Activated naive CD4-positive, alpha-beta T cell (primary cell): ENCODE measurements at regions not wholly inside any gene's neighbourhood (a gene's known extent, or its start where the extent isn't known, plus 50 kb on each side); places are given as distances from the start of the nearest gene placed in this dataset.
"Not testable (repeated sequence)": the region's sequence is repeated elsewhere in the genome, so short reads cannot be mapped to it uniquely, and the experiment has no call there.

ENCODE experiments used
- DNase-seq, 4 experiments: peaks; one replicate each; lab custom pipeline; 2025; lab: John Stamatoyannopoulos, UW

DNA sequence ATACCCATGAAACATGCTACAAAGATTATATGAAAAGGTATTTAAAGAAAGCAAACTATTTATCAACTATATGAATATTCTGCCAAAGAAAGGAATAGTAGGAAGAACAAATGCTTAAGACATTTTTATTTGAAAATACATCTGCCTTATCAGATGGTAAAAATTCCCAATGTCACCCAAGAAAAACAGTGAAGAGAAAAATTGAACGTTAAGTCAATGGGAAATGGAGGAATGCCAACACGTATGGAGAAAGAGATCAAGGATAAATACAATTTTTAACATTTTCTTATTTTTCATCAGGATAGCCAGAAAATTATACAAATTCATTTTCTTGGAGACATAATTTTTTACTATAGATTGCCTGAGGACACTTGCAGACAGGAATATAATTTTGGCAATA lies 394.2 kb downstream of the ZEB2 start:
- DNase-seq: no peak

DNA sequence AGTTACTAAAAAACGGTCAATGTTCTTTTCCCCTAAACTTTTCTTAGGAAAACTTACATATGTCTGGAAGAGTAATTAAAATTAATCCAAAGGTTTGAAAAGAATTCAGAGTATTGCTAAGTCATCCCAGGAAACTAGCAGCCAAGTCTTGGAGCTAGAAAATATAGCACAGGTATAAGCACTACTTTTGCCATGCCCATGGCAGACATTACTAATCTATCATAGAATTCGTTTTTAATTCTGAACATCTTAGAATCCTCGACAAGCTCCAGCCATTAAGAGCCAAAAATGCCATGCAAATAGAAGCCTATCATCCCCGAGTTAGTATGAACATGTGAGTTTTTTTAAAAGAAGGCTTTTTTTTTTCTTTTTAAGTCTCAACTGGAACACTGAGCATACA lies 395.0 kb downstream of the ZEB2 start:
- no peak for DNase-seq

DNA sequence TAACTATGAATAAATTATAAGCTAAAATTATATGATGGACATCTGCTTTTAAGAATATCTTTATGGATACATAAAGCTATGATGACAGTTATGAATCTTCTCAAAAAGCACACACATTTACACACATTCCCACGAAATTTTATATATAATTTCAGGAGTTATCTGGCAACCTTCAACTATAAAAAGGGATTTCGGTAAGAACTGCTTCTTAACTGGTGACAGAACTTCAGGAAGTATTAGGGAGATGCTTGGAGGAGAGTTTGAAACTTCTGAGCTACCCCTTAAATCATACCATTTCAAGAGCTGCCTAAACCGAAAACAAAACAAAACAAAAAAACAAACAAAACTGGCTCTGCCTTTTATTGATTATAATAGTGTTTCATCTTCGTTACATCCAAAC lies 399.4 kb downstream of the ZEB2 start:
- DNase-seq: no peak

DNA sequence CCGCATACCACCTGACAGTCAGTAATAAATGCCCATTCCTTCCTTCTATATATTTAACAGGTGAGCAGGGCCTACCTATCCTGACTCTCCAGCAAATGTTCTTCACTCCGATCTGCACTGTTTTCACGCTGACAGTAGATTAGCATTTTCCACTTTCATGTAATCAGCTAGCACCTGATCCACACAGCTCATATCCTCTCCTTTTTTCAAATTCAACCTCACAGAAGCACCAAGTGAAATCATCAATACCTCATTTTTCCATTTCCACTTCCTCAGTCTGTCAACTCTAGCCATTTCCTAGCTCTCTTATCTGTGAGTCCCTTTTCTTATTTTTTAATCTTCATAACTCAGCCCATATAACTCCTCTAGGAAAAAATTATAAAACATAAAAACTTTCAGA lies 402.8 kb downstream of the ZEB2 start:
- DNase-seq: no peak

DNA sequence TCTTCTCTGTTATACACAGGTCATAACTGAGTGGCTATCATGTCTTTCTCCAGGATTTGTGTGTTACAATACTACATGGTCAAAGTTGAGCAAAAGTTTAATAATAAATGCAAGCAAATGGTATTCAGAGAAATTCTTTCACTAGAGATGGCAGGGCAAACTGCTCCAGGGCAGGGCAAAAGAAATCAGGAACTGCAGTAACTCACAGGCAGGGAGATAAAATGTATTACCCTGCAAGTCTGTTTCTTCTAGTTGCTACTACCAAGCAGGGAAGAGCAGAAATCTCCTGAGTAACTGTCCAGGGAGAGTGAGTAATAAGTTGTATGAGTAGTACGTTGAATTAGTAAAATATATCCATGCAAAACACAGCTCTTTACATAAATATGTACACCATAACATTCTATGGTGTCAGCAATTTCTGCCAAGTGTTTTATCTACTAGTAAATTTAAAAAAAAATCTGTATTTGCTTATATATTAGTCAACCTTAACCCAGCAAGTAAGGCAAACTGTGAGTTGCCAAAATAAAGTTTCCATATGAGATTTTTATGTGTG lies 404.1 kb downstream of the ZEB2 start:
- DNase-seq: no peak

DNA sequence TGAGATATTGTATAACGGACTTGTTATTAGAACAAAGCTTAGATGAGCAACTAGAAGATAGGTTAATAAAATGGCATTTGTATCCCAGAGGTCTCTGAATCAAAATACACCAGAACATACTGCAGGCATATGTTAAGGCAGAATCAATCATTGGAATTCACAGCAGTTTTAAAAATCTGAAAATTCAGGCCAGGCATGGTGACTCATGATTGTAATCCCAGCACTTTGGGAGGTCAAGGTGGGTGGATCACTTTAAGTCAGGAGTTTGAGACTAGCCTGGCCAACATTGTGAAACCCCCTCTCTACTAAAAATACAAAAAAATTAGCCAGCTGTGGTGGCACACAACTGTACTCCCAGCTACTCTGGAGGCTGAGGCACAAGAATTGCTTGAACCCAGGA lies 405.2 kb downstream of the ZEB2 start:
- no peak for DNase-seq

DNA sequence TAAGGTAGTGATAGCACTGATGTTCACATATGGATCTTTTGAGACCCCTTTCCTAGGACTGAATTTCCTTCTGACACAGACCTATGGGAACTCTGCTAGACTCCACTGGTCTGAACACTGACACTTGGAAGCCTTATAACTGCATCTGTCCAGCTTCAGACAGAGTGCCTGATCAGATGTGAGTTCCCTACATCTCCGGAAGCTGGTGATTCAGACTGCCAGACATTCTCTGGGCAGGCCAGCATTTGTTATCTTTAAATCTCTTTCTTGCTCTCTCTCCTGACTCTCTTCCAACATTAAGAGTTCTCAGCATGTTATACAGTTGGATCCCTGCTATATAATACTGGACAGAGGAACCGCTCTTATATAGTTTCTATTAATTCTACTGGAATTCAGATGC lies 408.5 kb downstream of the ZEB2 start:
- DNase-seq: no peak

DNA sequence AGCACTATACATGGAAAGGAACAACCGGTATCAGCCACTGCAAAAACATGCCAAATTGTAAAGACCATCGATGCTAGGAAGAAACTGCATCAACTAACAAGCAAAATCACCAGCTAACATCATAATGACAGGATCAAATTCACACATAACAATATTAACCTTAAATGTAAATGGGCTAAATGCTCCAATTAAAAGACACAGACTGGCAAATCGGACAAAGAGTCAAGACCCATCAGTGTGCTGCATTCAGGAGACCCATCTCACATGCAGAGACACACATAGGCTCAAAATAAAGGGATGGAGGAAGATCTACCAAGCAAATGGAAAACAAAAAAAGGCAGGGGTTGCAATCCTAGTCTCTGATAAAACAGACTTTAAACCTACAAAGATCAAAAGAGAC lies 413.8 kb downstream of the ZEB2 start:
- not testable (repeated sequence) for DNase-seq

DNA sequence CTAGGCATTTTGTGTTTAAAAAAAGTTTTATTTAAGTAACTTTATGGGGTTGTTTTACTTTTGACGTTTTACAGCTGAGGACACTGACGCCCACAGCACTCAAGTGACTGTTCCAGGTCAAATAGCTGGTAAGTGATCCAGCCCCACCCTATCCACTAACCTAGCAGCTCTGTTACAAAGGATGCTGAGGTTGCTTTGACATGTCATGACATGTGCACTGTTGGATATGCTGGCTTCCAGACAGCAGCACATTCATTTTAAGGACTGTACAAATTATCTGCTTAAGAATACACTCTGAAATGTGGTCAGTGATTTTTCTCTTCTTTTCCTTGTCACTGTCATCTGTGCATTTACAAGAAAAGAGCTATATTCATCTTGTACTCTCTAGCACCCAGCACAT lies 417.5 kb downstream of the ZEB2 start:
- no peak for DNase-seq

DNA sequence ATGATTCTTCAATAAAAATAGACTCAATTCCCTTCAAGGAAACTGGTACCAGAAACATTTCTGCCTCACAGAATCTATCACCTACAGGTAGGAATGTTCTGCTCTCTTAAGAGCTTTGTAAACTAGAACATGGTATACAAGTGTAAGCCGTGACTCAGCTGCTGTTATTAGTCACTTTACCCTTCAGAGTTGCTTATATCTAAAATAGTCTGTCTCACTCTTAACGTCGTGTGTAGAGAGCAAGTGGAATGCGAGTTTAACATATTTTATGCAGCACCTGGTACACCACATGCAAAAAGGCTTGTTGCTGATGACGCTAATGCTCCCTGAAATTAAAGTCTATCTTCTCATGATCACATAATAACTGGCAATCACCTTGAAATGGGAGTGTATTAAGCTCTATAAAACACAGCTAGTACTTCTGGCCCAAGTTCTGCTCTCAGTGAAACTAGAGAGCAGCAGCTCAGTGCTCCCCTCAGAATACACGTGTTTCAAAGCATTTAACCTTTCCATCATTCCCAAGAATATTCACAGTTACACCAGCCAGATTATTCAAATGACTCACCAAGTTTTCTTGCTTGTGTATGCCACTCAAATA lies 420.0 kb downstream of the ZEB2 start:
- DNase-seq: no peak

DNA sequence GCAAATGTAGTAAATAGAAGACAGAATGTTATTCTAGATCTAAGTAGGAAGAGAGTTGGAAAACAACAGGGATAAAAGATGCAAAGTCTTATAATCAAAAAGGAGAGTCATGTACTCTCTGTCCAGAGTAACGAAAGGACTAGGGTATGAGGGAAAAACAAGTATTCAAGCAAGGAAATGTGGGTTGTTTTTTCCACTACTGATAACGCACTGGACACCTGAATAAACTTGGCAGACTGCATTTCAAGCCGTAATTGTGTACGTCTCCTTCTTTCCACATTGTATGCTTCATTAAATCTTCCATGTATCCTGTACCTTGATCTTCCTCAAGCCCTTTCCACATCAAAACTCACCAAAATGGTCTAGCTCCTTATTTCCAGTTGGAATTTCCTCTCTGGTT lies 420.6 kb downstream of the ZEB2 start:
- DNase-seq: no peak

DNA sequence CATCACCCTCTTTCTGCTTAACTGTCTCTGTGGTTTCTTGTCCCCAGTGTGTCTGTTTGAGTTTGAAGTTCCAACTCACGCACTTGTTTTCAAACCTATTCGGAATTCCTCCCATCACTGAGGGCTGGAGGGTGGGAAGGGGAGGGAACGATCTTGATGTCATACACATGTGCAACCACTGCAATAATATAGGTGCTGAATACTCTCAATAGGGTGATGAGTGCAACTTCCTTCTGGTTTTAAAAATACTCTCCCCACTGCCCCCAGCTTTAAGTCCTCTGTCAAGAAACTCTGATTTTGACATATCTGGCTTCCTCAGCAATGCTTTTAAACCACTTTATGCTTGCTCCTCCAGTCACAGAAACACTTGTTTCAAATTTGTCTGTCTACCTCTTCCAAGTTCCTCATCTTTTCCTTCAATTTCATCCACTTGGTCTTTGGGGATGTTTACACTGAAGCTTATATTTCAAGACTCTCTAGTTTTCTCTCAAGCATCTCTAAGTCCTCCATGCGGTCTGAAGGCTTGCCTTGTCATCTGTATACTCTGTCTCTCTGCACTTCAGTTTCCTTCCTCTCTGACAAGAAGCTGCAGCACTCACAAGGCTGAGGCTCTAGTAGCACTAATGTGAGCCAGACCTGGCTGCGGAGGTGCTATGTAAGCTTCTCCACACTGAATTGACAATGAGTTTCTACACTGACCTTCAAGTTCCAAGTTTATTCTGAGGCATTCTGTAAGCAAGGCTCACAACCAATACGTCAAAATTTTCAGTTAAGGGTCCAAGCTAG lies 422.3 kb downstream of the ZEB2 start:
- no peak for DNase-seq

DNA sequence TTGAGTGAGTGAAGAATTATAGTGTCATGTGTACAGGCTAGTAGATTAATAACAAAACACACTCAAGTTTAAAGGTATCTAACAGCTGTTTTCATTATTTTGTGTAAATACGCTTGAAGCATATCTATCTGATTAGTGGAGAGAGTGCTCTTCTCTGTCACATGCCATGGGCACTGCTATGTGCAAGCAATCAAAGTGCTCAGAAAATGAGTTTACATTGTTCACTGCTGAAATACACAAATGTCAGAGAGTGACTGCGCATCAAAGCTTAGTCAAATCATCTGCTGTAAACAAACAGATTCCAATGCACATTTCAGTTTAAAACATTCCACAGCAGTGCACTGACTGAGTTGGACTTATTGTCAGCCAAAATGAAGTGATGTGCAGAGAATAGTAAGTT lies 423.4 kb downstream of the ZEB2 start:
- DNase-seq: no peak

DNA sequence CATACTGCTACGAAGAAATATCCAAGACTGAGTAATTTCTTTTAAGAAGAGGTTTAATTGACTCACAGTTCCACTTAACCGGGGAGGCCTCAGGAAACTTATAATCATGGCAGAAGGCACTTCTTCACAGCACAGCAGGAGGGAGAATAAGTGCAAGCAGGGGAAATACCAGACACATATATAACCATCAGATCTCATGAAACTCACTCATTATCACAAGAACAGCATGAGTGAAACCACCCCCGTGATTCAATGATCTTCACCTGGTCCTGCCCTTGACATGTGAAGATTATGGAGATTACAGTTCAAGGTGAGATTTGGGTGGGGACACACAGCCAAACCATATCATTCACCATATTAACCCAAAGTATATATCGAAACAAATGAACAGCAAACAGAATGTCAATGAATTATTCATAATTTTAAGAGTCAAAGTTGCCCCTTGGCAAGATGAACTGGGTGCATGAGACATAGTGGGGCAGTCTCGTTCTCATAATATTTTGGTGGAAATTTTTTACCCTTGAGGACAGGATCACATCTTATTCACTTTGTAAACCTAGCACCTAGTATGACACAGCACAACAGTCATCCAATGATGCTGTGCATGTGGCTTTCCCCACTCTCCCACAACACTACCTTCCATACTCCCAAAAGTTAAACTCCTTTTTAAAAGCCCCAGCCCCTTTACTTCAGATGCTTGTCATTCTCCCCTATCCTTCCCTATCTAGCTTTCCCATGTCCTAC lies 425.3 kb downstream of the ZEB2 start:
- DNase-seq: no peak

DNA sequence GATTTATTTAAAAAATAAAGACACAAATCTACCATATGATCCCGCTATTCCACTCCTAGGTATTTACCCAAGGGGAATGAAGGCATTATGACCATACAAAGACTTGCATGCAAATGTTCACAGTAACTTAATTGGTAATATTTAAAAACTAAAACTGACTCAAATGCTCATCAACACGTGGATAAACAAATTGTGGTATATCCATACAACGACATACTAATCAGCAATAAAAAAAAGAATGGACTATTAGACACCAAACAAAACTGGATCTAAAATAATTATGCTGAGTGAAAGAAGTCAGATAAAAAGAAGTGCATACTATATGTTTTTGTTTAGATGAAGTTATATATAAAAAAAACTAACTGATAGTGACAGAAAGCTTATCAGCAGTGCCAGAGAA lies 428.3 kb downstream of the ZEB2 start:
- DNase-seq: no peak

DNA sequence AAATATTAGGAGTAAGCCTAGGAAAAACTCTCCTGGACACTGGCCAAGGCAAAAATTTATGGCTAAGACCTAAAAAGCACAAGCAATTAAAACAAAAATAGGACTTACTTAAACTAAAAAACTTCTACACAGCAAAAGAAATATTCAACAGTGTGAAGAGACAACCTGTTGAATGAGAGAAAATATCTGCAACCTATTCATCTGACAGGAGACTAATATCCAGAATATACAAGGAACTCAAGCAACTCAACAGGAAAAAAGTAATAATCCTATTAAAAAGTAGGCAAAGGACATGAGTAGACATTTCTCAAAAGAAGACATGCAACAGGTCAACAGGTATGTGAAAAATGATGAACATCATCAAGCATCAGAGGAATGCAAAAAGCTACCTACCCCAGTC lies 431.1 kb downstream of the ZEB2 start:
- DNase-seq: no peak

DNA sequence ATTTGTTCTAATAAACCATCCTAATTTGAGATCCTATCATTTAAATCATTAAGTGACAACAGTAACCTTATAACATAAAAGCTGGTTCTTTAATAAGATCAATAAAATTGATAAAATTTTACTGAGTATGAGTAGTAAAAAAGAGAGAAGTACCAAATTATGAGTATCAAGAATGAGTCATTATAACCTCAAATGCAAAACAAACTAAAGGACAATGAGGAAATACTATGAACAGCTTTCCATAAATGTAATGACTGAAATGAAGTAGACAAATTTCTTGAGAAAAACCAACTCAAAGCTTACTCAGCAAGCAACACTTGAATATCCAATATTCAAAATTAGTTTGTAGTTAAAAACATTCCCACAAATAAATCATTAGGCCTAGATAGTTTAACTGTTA lies 433.0 kb downstream of the ZEB2 start:
- DNase-seq: no peak

DNA sequence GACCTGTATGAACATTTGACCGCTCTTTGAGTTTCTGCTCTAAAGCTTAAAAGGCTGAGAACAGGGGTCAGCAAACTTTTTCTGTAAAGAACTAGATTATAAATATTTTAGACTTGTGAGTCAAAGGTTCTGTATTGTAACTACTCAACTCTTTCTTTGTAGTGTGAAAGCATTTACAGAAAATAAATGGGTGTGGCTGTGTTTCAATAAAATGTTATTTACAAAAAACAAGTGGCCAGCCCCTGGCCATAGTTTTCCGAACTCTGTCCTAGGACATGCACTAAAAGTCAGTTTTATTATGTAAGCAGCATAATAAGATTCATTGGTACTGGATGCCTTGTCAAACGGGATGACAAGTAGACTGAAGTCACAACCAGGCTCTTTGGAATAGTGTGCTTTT lies 434.9 kb downstream of the ZEB2 start:
- no peak for DNase-seq

DNA sequence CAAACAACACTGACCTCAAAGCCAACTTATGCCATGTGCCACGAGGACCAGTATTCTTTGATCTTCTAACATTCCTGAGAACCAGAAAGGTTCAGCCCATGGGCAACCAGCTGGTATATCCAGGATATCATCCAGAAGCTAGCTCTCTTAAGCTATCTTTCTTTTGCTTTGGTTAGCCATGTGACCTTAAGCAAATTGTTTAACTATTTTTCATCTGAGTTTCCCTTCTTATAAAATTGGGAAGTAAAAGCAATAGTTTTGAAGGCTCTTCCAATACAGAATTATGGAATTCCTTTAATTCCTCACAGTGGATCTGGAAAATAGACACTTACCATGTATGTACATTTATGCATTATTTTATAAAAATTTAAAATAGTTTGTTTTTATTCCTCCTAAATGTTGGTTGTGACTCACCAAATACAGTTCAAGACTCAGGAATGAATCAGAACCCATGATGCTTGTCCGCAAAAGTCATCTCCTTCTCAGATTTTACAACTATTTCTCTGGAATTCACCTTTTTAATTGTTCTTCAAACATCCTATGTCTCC lies 435.7 kb downstream of the ZEB2 start:
- no peak for DNase-seq

DNA sequence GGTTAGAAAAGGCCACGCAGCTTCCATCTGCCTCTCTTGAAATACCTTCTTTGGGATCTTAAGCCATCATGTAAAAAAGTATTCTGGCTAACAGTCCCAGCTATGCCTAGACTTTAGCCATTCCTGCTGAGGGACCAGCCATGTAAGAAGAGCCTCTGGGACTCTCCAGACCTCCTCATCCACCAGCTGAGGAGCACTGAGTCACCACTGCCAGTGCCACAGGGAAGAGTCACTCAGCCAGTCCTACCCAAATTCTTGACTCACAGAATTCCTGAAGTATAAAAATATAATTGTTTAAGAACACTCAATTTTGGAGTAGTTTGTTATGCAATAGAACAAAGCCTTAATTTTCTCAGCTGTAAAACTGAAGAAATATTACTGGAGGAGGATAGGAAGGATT lies 436.7 kb downstream of the ZEB2 start:
- DNase-seq: no peak

DNA sequence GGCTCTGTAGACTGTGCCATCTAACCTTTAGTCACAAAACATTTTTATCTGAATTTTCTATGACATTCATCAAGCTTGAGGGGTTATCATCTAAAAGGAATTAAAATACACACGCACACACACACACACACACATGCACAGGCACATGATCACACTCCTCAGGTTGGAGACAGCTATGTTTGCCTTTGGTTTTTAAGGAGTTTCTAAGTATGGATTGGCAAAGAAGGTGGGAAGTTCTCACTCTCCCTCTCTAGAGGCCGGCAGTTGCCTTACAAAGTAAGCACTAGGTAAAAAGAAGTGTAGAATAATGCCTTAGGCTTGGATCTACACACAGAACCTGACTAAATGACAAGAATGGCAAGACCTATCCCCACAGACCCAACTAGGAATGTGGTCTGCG lies 437.1 kb downstream of the ZEB2 start:
- no peak for DNase-seq

DNA sequence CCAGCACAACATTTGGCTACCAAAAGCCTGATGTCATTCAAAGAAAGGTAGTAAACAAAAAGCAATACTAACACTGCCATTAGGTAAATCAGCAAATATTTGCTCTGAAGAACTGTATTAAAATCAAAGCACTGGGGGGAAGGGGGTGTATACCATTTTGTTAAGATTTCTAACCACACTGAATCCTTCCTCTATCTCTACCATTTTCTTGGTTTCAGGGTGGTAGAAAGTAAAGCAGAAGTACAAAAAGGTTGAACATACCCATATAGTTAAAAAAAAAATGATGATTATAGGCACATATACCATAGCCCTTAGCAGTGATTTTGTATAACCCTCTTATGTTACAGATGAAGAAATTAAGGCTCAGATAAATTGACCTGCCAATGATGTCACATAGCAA lies 437.6 kb downstream of the ZEB2 start:
- DNase-seq: no peak

DNA sequence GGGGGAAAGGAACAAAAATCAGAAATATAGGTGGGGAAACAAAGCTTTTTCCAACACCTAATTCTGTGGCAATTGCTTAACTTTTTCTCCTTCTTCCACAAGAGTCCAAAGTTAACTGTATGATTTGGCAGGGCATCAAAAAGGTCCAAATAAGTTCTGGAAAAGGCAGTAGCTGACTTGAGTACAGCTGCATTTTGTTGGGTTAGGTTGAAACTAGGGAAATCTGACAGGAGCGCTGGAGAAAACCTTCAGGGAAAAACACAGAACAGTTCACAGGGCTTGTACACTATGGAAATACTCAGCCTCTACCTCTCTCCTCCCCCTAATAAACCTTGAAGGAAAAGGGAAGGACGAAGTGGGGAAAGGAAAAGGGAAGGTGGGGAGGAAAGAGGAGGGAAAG lies 438.6 kb downstream of the ZEB2 start:
- DNase-seq: no peak
